Activated CD4-positive, alpha-beta T cell treated with anti-CD3 and anti-CD28 coated beads, Interleukin-2, amount 50 U/mL, for 1 hour (primary cell): ENCODE measurements at regions not wholly inside any gene's neighbourhood (a gene's known extent, or its start where the extent isn't known, plus 50 kb on each side); places are given as distances from the start of the nearest gene placed in this dataset.

Experiments used
- DNase-seq: peaks from one replicate; pipeline ENCODE4 v3.0.0-alpha.2; 2020

- no peak for DNase-seq
These were observed 144.2 kb downstream of the IRF8 start for GRCh38 chr16:86042996-86043725.

- DNase-seq: peak; percentile 32
These were observed 145.3 kb downstream of the IRF8 start for GRCh38 chr16:86044241-86044671.

- peak; percentile 30 for DNase-seq
These were observed 146.1 kb downstream of the IRF8 start for GRCh38 chr16:86044881-86045590.

- no peak for DNase-seq
These were observed 146.6 kb downstream of the IRF8 start for GRCh38 chr16:86045591-86045971.

GRCh38 chr16:86046026-86046425 lies 147.1 kb downstream of the IRF8 start:
- DNase-seq: no peak

- DNase-seq: no peak
These were observed 147.8 kb downstream of the IRF8 start for GRCh38 chr16:86046667-86047270.

- DNase-seq: no peak
These were observed 149.3 kb downstream of the IRF8 start for GRCh38 chr16:86048221-86048620.

- no peak for DNase-seq
These were observed 150.1 kb downstream of the IRF8 start for GRCh38 chr16:86048882-86049585.

- DNase-seq: no peak
These were observed 150.7 kb downstream of the IRF8 start for GRCh38 chr16:86049641-86050040.

GRCh38 chr16:86050111-86050510 lies 151.1 kb downstream of the IRF8 start:
- DNase-seq: no peak

GRCh38 chr16:86050591-86051367 lies 151.8 kb downstream of the IRF8 start:
- DNase-seq: no peak

- DNase-seq: no peak
These were observed 152.6 kb downstream of the IRF8 start for GRCh38 chr16:86051368-86052114.

GRCh38 chr16:86052115-86052670 lies 153.2 kb downstream of the IRF8 start:
- no peak for DNase-seq

GRCh38 chr16:86052926-86053325 lies 154.0 kb downstream of the IRF8 start:
- no peak for DNase-seq

GRCh38 chr16:86059253-86060171 lies 160.6 kb downstream of the IRF8 start:
- DNase-seq: no peak

- no peak for DNase-seq
These were observed 161.7 kb downstream of the IRF8 start for GRCh38 chr16:86060381-86061317.

GRCh38 chr16:86061318-86061695 lies 162.3 kb downstream of the IRF8 start:
- DNase-seq: no peak

GRCh38 chr16:86061721-86062120 lies 162.8 kb downstream of the IRF8 start:
- no peak for DNase-seq

GRCh38 chr16:86062271-86062965 lies 163.5 kb downstream of the IRF8 start:
- DNase-seq: no peak
